ENCODE measurements at regions not wholly inside any gene's neighbourhood (a gene's known extent, or its start where the extent isn't known, plus 50 kb on each side); places are given as distances from the start of the nearest gene placed in this dataset.

GRCh38 chr16:82337355-82337754, 167.3 kb upstream of the MPHOSPH6 start:
- ATAC-seq (no peak), DNase-seq (ENCODE audit: low read depth, low spot score) (no peak)
- in situ Hi-C loops (cut with HindIII; ENCODE audit: low pct_unique_long_range_greater_than_20kb, low sequenced_read_pairs) (no loop called here), intact Hi-C loops (cut with micrococcal nuclease; ENCODE audit: unreplicated experiment) (no loop called here)
- Histone ChIP-seq H3K36me3 (ENCODE audit: control insufficient read depth, insufficient read depth, low read length) (no peaks in the 10 kb centered on the region), H3K4me1 (ENCODE audit: control insufficient read depth, insufficient read depth, low read length) (no peaks in the 10 kb centered on the region), H3K27me3 (ENCODE audit: control insufficient read depth, insufficient read depth, low read length) (no peaks in the 10 kb centered on the region), H3K4me3 (ENCODE audit: low read depth in 2 of 2, low read length in 2 of 2) (no peak overlapping the region), H3K9me3 (ENCODE audit: control insufficient read depth, insufficient read depth, low read depth, low read length) (no peaks in the 10 kb centered on the region), H3K27ac (ENCODE audit: low read length) (no peak overlapping the region)
- BruUV-seq (replicated peaks) = no TSS peak
- TF ChIP-seq TCF7L2 (IDR thresholded peaks at IDR 0.05; ENCODE audit: low read depth, low read length) (no peak), POLR2AphosphoS5 (IDR thresholded peaks at IDR 0.05; ENCODE audit: low read depth, low read length) (no peak), SIN3A (IDR thresholded peaks at IDR 0.05; ENCODE audit: borderline replicate concordance, insufficient read depth, low read depth, low read length) (no peak), REST (IDR thresholded peaks at IDR 0.05; ENCODE audit: insufficient read depth in 1 of 2, low read depth in 2 of 2, low read length in 1 of 2) (no peak), CTCF (IDR thresholded peaks at IDR 0.05) (no peak)
- CTCF ChIA-PET = no interaction called here
- POLR2A ChIA-PET = no interaction called here

GRCh38 chr16:82331974-82332750, 162.1 kb upstream of the MPHOSPH6 start:
- ChIA-PET CTCF (no interaction called here), POLR2A (no interaction called here)
- H3K36me3 ChIP-seq (ENCODE audit: control insufficient read depth, insufficient read depth, low read length) = no peaks in the 10 kb centered on the region
- H3K4me1 ChIP-seq (ENCODE audit: control insufficient read depth, insufficient read depth, low read length) = no peaks in the 10 kb centered on the region
- H3K4me3 ChIP-seq (ENCODE audit: low read depth in 2 of 2, low read length in 2 of 2) = no peak overlapping the region
- BruUV-seq (replicated peaks) = no TSS peak
- DNase-seq (ENCODE audit: low read depth, low spot score) (no peak), ATAC-seq (no peak)
- intact Hi-C loops (cut with micrococcal nuclease; ENCODE audit: unreplicated experiment) (no loop called here), in situ Hi-C loops (cut with HindIII; ENCODE audit: low pct_unique_long_range_greater_than_20kb, low sequenced_read_pairs) (no loop called here)
- H3K27me3 ChIP-seq (ENCODE audit: control insufficient read depth, insufficient read depth, low read length) = no peaks in the 10 kb centered on the region
- H3K27ac ChIP-seq (ENCODE audit: low read length) = no peak overlapping the region
- TF ChIP-seq POLR2AphosphoS5 (IDR thresholded peaks at IDR 0.05; ENCODE audit: low read depth, low read length) (no peak), CTCF (IDR thresholded peaks at IDR 0.05) (no peak), REST (IDR thresholded peaks at IDR 0.05; ENCODE audit: insufficient read depth in 1 of 2, low read depth in 2 of 2, low read length in 1 of 2) (no peak), TCF7L2 (IDR thresholded peaks at IDR 0.05; ENCODE audit: low read depth, low read length) (no peak), SIN3A (IDR thresholded peaks at IDR 0.05; ENCODE audit: borderline replicate concordance, insufficient read depth, low read depth, low read length) (no peak)
- H3K9me3 ChIP-seq (ENCODE audit: control insufficient read depth, insufficient read depth, low read depth, low read length) = no peaks in the 10 kb centered on the region
